NCI-H1436 treated with DMSO at 0.1 percent for 48 hours (cell line): ENCODE measurements at regions not wholly inside any gene's neighbourhood (a gene's known extent, or its start where the extent isn't known, plus 50 kb on each side); places are given as distances from the start of the nearest gene placed in this dataset.
"Not testable (repeated sequence)": the region's sequence is repeated elsewhere in the genome, so short reads cannot be mapped to it uniquely, and the experiment has no call there.

ENCODE experiments used
- DNase-seq: peaks from one replicate; lab custom pipeline; 2025; lab: John Stamatoyannopoulos, UW

- DNase-seq: no peak
These were observed 314.1 kb downstream of the SV2B start for GRCh38 chr15:91414124-91414523.

GRCh38 chr15:91415258-91415657 is 315.2 kb downstream of the SV2B start:
- DNase-seq: not testable (repeated sequence)

GRCh38 chr15:91420689-91421088 is 320.6 kb downstream of the SV2B start:
- DNase-seq: no peak

GRCh38 chr15:91422797-91423196 is 322.7 kb downstream of the SV2B start:
- DNase-seq: no peak

GRCh38 chr15:91424001-91424400 is 323.9 kb downstream of the SV2B start:
- no peak for DNase-seq

- no peak for DNase-seq
These were observed 326.4 kb downstream of the SV2B start for GRCh38 chr15:91426412-91426811.

GRCh38 chr15:91429973-91430372 is 329.9 kb downstream of the SV2B start:
- no peak for DNase-seq

- DNase-seq: no peak
These were observed 331.1 kb downstream of the SV2B start for GRCh38 chr15:91431041-91431715.

- DNase-seq: no peak
These were observed 335.1 kb downstream of the SV2B start for GRCh38 chr15:91435113-91435512.

GRCh38 chr15:91444656-91445055 is 344.6 kb downstream of the SV2B start:
- DNase-seq: no peak

GRCh38 chr15:91445695-91446228 is 345.7 kb downstream of the SV2B start:
- DNase-seq: no peak

GRCh38 chr15:91447991-91448644 is 348.1 kb downstream of the SV2B start:
- DNase-seq: no peak

- not testable (repeated sequence) for DNase-seq
These were observed 353.3 kb downstream of the SV2B start for GRCh38 chr15:91453376-91453775.

GRCh38 chr15:91456251-91456718 is 356.2 kb downstream of the SV2B start:
- no peak for DNase-seq

GRCh38 chr15:91456921-91457320 is 356.9 kb downstream of the SV2B start:
- no peak for DNase-seq

- DNase-seq: no peak
These were observed 361.3 kb downstream of the SV2B start for GRCh38 chr15:91461377-91461776.

- DNase-seq: no peak
These were observed 365.0 kb downstream of the SV2B start for GRCh38 chr15:91465086-91465485.

GRCh38 chr15:91465696-91466095 is 365.6 kb downstream of the SV2B start:
- peak; percentile 81 for DNase-seq

- no peak for DNase-seq
These were observed 369.0 kb downstream of the SV2B start for GRCh38 chr15:91468871-91469580.

- no peak for DNase-seq
These were observed 369.8 kb downstream of the SV2B start for GRCh38 chr15:91469632-91470567.

GRCh38 chr15:91471468-91471867 is 371.4 kb downstream of the SV2B start:
- no peak for DNase-seq

- DNase-seq: no peak
These were observed 372.3 kb downstream of the SV2B start for GRCh38 chr15:91472316-91472756.
